HepG2 (cell line): ENCODE measurements at regions not wholly inside any gene's neighbourhood (a gene's known extent, or its start where the extent isn't known, plus 50 kb on each side); places are given as distances from the start of the nearest gene placed in this dataset.

Experiments used
- ATAC-seq: fragments of 200-7000 bp; cut with Tn5 transposase; 3 replicates; pipeline ENCODE4 v1.9.1; 2020; ENCODE audit warnings: mild to moderate bottlenecking, moderate library complexity
- BruUV-seq: library from RNA; stranded (reverse); fragments of 400-500 nt; replicated peaks from 2 replicates; lab custom pipeline; 2021; lab: Mats Ljungman, UMichigan
- CTCF ChIA-PET: fragments of 300-600 bp; formaldehyde crosslinking; extraction: SDS; loops from one replicate; lab custom pipeline; 2021; ENCODE audit warnings: low total read pairs, inconsistent platforms, low intra/inter-chr PET ratio; lab: Yijun Ruan, JAX
- POLR2A ChIA-PET: fragments of 350-600 bp; sonication (Branson Sonifier 250); formaldehyde crosslinking; loops from one replicate; lab custom pipeline; 2020; ENCODE audit warnings: antibody characterized with exemption, inconsistent platforms; lab: Yijun Ruan, JAX
- DNase-seq: peaks from one replicate; pipeline ENCODE4 v3.0.0-alpha.2; 2015; ENCODE audit warnings: low spot score
- FAIRE-seq: peaks from 3 replicates; lab custom pipeline; 2011; peaks lifted over from hg19 to GRCh38; lab: Jason Lieb, UNC
- H2AFZ ChIP-seq: one replicate; pipeline ENCODE4 v1.6.1; 2011; ENCODE audit warnings: low read length, inconsistent platforms
- H3K27ac ChIP-seq: fragments of 300-600 bp; 3 replicates; pipeline ENCODE4 v1.8.0; 2011; ENCODE audit warnings: mixed run types, mild to moderate bottlenecking, mixed read lengths, low read length, inconsistent platforms; ENCODE audit not compliant: insufficient read depth; ENCODE audit errors: extremely low read length
- H3K27me3 ChIP-seq, 2 experiments: fragments of 200-600 bp in 1 of 2; 2 replicates in 1 of 2; 3 replicates in 1 of 2; pipeline versions ENCODE4 v1.6.0 to v1.8.0; 2011; ENCODE audit warnings: low read length in 2 of 2, mild to moderate bottlenecking in 2 of 2, moderate library complexity in 2 of 2, inconsistent platforms in 1 of 2; ENCODE audit not compliant: insufficient read depth in 2 of 2, control insufficient read depth in 1 of 2
- H3K36me3 ChIP-seq, 2 experiments: fragments of 200-600 bp in 1 of 2; replicated peaks in 1 of 2; 2 replicates in 1 of 2; 3 replicates in 1 of 2; pipeline versions ENCODE4 v1.5.1 to v1.8.0; 2011; ENCODE audit warnings: low read length in 2 of 2, inconsistent platforms in 1 of 2; ENCODE audit not compliant: insufficient read depth in 2 of 2, control insufficient read depth in 1 of 2
- H3K4me1 ChIP-seq: 2 replicates; pipeline ENCODE4 v1.5.1; 2012; ENCODE audit warnings: low read length, inconsistent platforms; ENCODE audit not compliant: insufficient read depth
- H3K4me2 ChIP-seq: 2 replicates; pipeline ENCODE4 v1.6.0; 2011; ENCODE audit warnings: low read depth, low read length, inconsistent platforms
- H3K4me3 ChIP-seq, 3 experiments: fragments of 200-600 bp in 1 of 3; sonication (generic), shearing (Covaris generic) in 1 of 3; replicated peaks in 1 of 3; 2 replicates each; pipeline ENCODE4 v1.5.1; 2011 to 2016; ENCODE audit warnings: low read length in 3 of 3, inconsistent platforms in 2 of 3, low read depth in 2 of 3, mild to moderate bottlenecking in 2 of 3, control low read depth in 1 of 3, mixed read lengths in 1 of 3; ENCODE audit not compliant: insufficient read depth in 1 of 3
- H3K79me2 ChIP-seq: one replicate; pipeline ENCODE4 v1.6.1; 2011; ENCODE audit warnings: low read length, inconsistent platforms; ENCODE audit not compliant: insufficient read depth
- H3K9ac ChIP-seq: 2 replicates; pipeline ENCODE4 v1.6.0; 2011; ENCODE audit warnings: mild to moderate bottlenecking, low read depth, low read length, inconsistent platforms; ENCODE audit not compliant: insufficient read depth
- H3K9me3 ChIP-seq: 2 replicates; pipeline ENCODE4 v1.5.1; 2012; ENCODE audit warnings: mild to moderate bottlenecking, low read length
- H4K20me1 ChIP-seq: 2 replicates; pipeline ENCODE4 v1.6.0; 2011; ENCODE audit warnings: inconsistent platforms, mild to moderate bottlenecking, low read length, moderate library complexity; ENCODE audit not compliant: insufficient read depth
- E2F5 ChIP-seq: sonication (generic); formaldehyde crosslinking; conservative IDR thresholded peaks from 2 replicates; pipeline ENCODE4 v1.4.0; 2020; ENCODE audit warnings: missing genetic modification reagents
- ZNF121 ChIP-seq: sonication (generic); formaldehyde crosslinking; IDR thresholded peaks from 2 replicates; pipeline ENCODE4 v1.5.0; 2020; ENCODE audit warnings: mild to moderate bottlenecking, missing genetic modification reagents
- ZNF224 ChIP-seq: sonication (generic); formaldehyde crosslinking; IDR thresholded peaks from 2 replicates; pipeline ENCODE4 v1.5.0; 2020; ENCODE audit warnings: mild to moderate bottlenecking, missing genetic modification reagents
- ZNF513 ChIP-seq: sonication (generic); formaldehyde crosslinking; conservative IDR thresholded peaks from 2 replicates; pipeline ENCODE4 v1.5.0; 2020; ENCODE audit warnings: missing genetic modification reagents
- ZNF569 ChIP-seq: sonication (generic); formaldehyde crosslinking; IDR thresholded peaks from 2 replicates; pipeline ENCODE4 v1.5.0; 2020; ENCODE audit warnings: mild to moderate bottlenecking, missing genetic modification reagents, moderate library complexity, borderline replicate concordance
- ZNF709 ChIP-seq: sonication (generic); formaldehyde crosslinking; IDR thresholded peaks from 2 replicates; pipeline ENCODE4 v1.5.0; 2020; ENCODE audit warnings: mild to moderate bottlenecking, missing genetic modification reagents
- ZNF790 ChIP-seq: sonication (generic); formaldehyde crosslinking; IDR thresholded peaks from 2 replicates; pipeline ENCODE4 v1.8.0; 2022; ENCODE audit warnings: missing genetic modification reagents, mild to moderate bottlenecking, borderline replicate concordance
- WGBS: methylation state at CpG from one replicate; pipeline ENCODE4 v1.1.6; 2017; ENCODE audit warnings: low lambda C conversion rate; 5-methylcytosine and 5-hydroxymethylcytosine counted together
- in situ Hi-C: cut with HindIII; loops from 2 replicates; pipeline ENCODE4 v1.10.0; 2017; ENCODE audit warnings: low pct_unique_long_range_greater_than_20kb; ENCODE audit not compliant: extremely low pct_ligation_motif_present
- intact Hi-C: fragments of 100-400 bp; cut with micrococcal nuclease; formaldehyde crosslinking; loops from one replicate; pipeline ENCODE4 v1.10.0; 2022; ENCODE audit not compliant: unreplicated experiment

GRCh38 chr14:89476354-89476896, 59.4 kb upstream of the FOXN3 start (continued):
- no peak for TF ChIP-seq E2F5

GRCh38 chr14:89474464-89474863, 57.4 kb upstream of the FOXN3 start:
- no peak for ATAC-seq
- H3K27ac ChIP-seq = no peak overlapping the region
- no peak for FAIRE-seq
- DNase-seq = no peak
- in situ Hi-C loops (no loop called here), intact Hi-C loops (no loop called here)
- POLR2A ChIA-PET = no interaction called here
- WGBS = 98% methylated on average over 4 of the region's 4 CpGs
- H2AFZ ChIP-seq = no peak overlapping the region
- no peaks in the 10 kb centered on the region for H3K36me3 ChIP-seq
- no peak overlapping the region for H3K9ac ChIP-seq
- H3K4me3 ChIP-seq = no peak overlapping the region
- CTCF ChIA-PET = no interaction called here
- no peak overlapping the region for H3K4me2 ChIP-seq
- no peaks in the 10 kb centered on the region for H3K79me2 ChIP-seq
- H3K4me1 ChIP-seq = peaks cover 10% of the 10 kb centered on the region
- H3K27me3 ChIP-seq = no peaks in the 10 kb centered on the region
- TF ChIP-seq ZNF224 (CRISPR knock-in tag) = no peak
- no peak for TF ChIP-seq ZNF790
- no peak for TF ChIP-seq ZNF121 (CRISPR knock-in tag)
- no peak for TF ChIP-seq ZNF513 (CRISPR knock-in tag)
- no peak for TF ChIP-seq ZNF709 (CRISPR knock-in tag)
- no peak for TF ChIP-seq ZNF569 (CRISPR knock-in tag)
- H4K20me1 ChIP-seq = no peaks in the 10 kb centered on the region
- no TSS peak for BruUV-seq
- no peaks in the 10 kb centered on the region for H3K9me3 ChIP-seq
